OCI-LY1 (cell line): ENCODE measurements at regions not wholly inside any gene's neighbourhood (a gene's known extent, or its start where the extent isn't known, plus 50 kb on each side); places are given as distances from the start of the nearest gene placed in this dataset.

Experiments used
- H2AFZ ChIP-seq: fragments of 200-600 bp; sonication (generic), shearing (Covaris generic); 2 replicates; pipeline ENCODE4 v1.6.0; 2014; ENCODE audit warnings: antibody characterized with exemption, mild to moderate bottlenecking, low read length
- H3F3A ChIP-seq: fragments of 200-600 bp; sonication (generic), shearing (Covaris generic); 2 replicates; pipeline ENCODE4 v1.6.0; 2014; ENCODE audit warnings: mild to moderate bottlenecking, antibody characterized with exemption, low read length, moderate library complexity; ENCODE audit not compliant: insufficient read depth
- H3K27ac ChIP-seq: fragments of 200-600 bp; sonication (generic); 2 replicates; pipeline ENCODE4 v1.5.1; 2014; ENCODE audit warnings: low read length, mixed run types, mild to moderate bottlenecking, low read depth; ENCODE audit not compliant: poor library complexity, severe bottlenecking
- H3K27me3 ChIP-seq: fragments of 200-600 bp; sonication (generic); 2 replicates; pipeline ENCODE4 v1.6.0; 2014; ENCODE audit warnings: antibody characterized with exemption, mild to moderate bottlenecking, low read length, moderate library complexity; ENCODE audit not compliant: insufficient read depth
- H3K36me3 ChIP-seq: fragments of 200-600 bp; sonication (generic); 2 replicates; pipeline ENCODE4 v1.6.1; 2014; ENCODE audit warnings: mild to moderate bottlenecking, antibody characterized with exemption, low read length, moderate library complexity, mixed read lengths; ENCODE audit not compliant: insufficient read depth
- H3K4me1 ChIP-seq: fragments of 200-600 bp; sonication (generic); 2 replicates; pipeline ENCODE4 v1.5.1; 2014; ENCODE audit warnings: mild to moderate bottlenecking, low read length, moderate library complexity; ENCODE audit not compliant: insufficient read depth, severe bottlenecking
- H3K4me2 ChIP-seq: fragments of 200-600 bp; sonication (generic), shearing (Covaris generic); 2 replicates; pipeline ENCODE4 v1.6.1; 2014; ENCODE audit warnings: low read length
- H3K4me3 ChIP-seq: fragments of 200-600 bp; sonication (generic); 2 replicates; pipeline ENCODE4 v1.5.1; 2014; ENCODE audit warnings: low read length, low read depth, mild to moderate bottlenecking, mixed read lengths; ENCODE audit not compliant: poor library complexity, severe bottlenecking
- H3K79me2 ChIP-seq: fragments of 200-600 bp; shearing (Covaris generic); 2 replicates; pipeline ENCODE4 v1.6.1; 2016; ENCODE audit warnings: mixed run types, low read length, mixed read lengths; ENCODE audit not compliant: insufficient read depth
- H3K9ac ChIP-seq: fragments of 200-600 bp; sonication (generic), shearing (Covaris generic); 2 replicates; pipeline ENCODE4 v1.6.1; 2014; ENCODE audit warnings: mild to moderate bottlenecking, low read length, mixed read lengths
- H3K9me2 ChIP-seq: fragments of 200-600 bp; sonication (generic), shearing (Covaris generic); 2 replicates; pipeline ENCODE4 v1.6.1; 2014; ENCODE audit warnings: low read depth, mild to moderate bottlenecking, low read length, mixed read lengths
- H3K9me3 ChIP-seq: fragments of 200-600 bp; shearing (Covaris generic); 2 replicates; pipeline ENCODE4 v1.6.1; 2014; ENCODE audit warnings: low read length, mixed read lengths
- H4K20me1 ChIP-seq: fragments of 200-600 bp; sonication (generic), shearing (Covaris generic); 2 replicates; pipeline ENCODE4 v1.6.0; 2016; ENCODE audit warnings: mild to moderate bottlenecking, low read length; ENCODE audit not compliant: insufficient read depth
- EZH2 ChIP-seq: fragments of 200-600 bp; sonication (generic), shearing (Covaris generic); IDR thresholded peaks from 2 replicates; pipeline ENCODE4 v1.8.0; 2017; ENCODE audit warnings: borderline replicate concordance, mixed run types, mild to moderate bottlenecking, antibody characterized with exemption, low read length, moderate library complexity, mixed read lengths
- TF ChIP-seq, protein P1 (sequence below): fragments of 200-600 bp; sonication (generic), shearing (Covaris generic); IDR thresholded peaks from 2 replicates; pipeline ENCODE4 v1.5.1; 2017; ENCODE audit warnings: mild to moderate bottlenecking, antibody characterized with exemption, low read length, moderate library complexity, mixed read lengths

- no peak overlapping the region for H3K4me2 ChIP-seq
Measured at GRCh38 chr15:35867356-35867755, 321.4 kb upstream of the DPH6 start.

DNA sequence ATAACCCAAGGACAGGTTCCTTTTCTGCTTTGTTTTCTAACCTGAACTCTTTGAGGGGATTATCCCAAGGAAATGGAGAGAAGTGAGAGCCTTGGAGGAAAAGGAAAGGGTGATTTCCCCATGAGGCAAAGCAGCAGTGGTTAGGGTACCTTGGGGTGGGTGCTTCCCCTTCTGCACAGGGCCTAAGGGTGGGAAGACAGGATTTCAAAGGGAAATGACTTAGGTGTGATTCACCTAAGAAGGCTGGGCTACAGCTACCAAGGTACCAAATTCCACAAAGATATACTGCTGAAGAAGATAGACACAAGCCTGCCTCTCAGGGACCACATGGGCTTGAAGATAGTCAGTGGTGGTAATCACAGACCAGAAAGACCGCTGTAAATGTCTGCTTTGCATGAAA, 325.3 kb upstream of the DPH6 start:
- Histone ChIP-seq H3F3A (no peaks in the 10 kb centered on the region), H3K27me3 (no peaks in the 10 kb centered on the region), H2AFZ (no peak overlapping the region), H3K79me2 (no peaks in the 10 kb centered on the region), H3K4me3 (no peak overlapping the region), H3K9me2 (no peaks in the 10 kb centered on the region), H3K36me3 (no peaks in the 10 kb centered on the region), H3K9me3 (no peaks in the 10 kb centered on the region), H3K27ac (no peak overlapping the region), H3K4me2 (no peak overlapping the region), H4K20me1 (no peaks in the 10 kb centered on the region), H3K9ac (no peak overlapping the region), H3K4me1 (no peaks in the 10 kb centered on the region)
- no peak for TF ChIP-seq EZH2
- TF ChIP-seq, protein P1, sequence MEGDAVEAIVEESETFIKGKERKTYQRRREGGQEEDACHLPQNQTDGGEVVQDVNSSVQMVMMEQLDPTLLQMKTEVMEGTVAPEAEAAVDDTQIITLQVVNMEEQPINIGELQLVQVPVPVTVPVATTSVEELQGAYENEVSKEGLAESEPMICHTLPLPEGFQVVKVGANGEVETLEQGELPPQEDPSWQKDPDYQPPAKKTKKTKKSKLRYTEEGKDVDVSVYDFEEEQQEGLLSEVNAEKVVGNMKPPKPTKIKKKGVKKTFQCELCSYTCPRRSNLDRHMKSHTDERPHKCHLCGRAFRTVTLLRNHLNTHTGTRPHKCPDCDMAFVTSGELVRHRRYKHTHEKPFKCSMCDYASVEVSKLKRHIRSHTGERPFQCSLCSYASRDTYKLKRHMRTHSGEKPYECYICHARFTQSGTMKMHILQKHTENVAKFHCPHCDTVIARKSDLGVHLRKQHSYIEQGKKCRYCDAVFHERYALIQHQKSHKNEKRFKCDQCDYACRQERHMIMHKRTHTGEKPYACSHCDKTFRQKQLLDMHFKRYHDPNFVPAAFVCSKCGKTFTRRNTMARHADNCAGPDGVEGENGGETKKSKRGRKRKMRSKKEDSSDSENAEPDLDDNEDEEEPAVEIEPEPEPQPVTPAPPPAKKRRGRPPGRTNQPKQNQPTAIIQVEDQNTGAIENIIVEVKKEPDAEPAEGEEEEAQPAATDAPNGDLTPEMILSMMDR = no peak

More at GRCh38 chr15:35867356-35867755, 321.4 kb upstream of the DPH6 start:
- TF ChIP-seq, protein P1 = no peak
- TF ChIP-seq EZH2 = no peak
- no peaks in the 10 kb centered on the region for H3K79me2 ChIP-seq
- H3F3A ChIP-seq = no peaks in the 10 kb centered on the region
- H3K9ac ChIP-seq = no peak overlapping the region
- no peaks in the 10 kb centered on the region for H3K36me3 ChIP-seq
- H2AFZ ChIP-seq = no peak overlapping the region
- no peaks in the 10 kb centered on the region for H3K9me2 ChIP-seq
- H4K20me1 ChIP-seq = no peaks in the 10 kb centered on the region
- H3K4me1 ChIP-seq = no peaks in the 10 kb centered on the region
- H3K27ac ChIP-seq = no peak overlapping the region
- no peaks in the 10 kb centered on the region for H3K27me3 ChIP-seq
- no peak overlapping the region for H3K4me3 ChIP-seq
- no peaks in the 10 kb centered on the region for H3K9me3 ChIP-seq

- Histone ChIP-seq H2AFZ (no peak overlapping the region), H3K9ac (no peak overlapping the region), H3K36me3 (no peaks in the 10 kb centered on the region), H3K9me3 (no peaks in the 10 kb centered on the region), H3K27me3 (no peaks in the 10 kb centered on the region), H3K9me2 (no peaks in the 10 kb centered on the region), H3K4me3 (no peak overlapping the region), H3F3A (no peaks in the 10 kb centered on the region), H4K20me1 (no peaks in the 10 kb centered on the region), H3K4me1 (no peaks in the 10 kb centered on the region), H3K4me2 (no peak overlapping the region), H3K79me2 (no peaks in the 10 kb centered on the region), H3K27ac (no peak overlapping the region)
- no peak for TF ChIP-seq EZH2
- TF ChIP-seq, protein P1 = no peak
Measured at GRCh38 chr15:35871812-35872211, 325.8 kb upstream of the DPH6 start.
